ENCODE measurements at regions not wholly inside any gene's neighbourhood (a gene's known extent, or its start where the extent isn't known, plus 50 kb on each side); places are given as distances from the start of the nearest gene placed in this dataset.

DNA sequence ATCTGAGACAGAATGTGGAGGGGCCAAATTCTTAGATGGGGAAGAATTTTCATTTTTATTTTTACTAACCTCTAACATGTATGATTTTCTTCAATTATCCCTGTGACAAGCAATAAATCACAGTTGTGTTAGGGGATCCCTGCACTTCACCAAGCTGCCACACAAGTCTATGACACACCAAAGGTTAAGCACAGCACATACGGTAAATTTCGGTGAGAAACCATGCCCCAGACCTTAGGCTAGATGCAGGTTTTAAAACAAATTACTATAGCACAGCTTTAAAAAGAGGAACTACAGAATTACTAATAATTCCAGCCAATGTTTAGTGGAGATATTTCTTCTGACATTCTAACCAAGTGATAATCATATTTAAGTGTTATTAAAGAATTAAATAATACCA lies 175.7 kb upstream of the RORB start:
- Histone ChIP-seq H3K4me1 (no peaks in the 10 kb centered on the region), H3K27ac (no peak overlapping the region), H3K27me3 (no peaks in the 10 kb centered on the region), H3K9me3 (no peaks in the 10 kb centered on the region), H3K36me3 (no peaks in the 10 kb centered on the region), H3K4me3 (no peak overlapping the region)
- TF ChIP-seq, protein P1, sequence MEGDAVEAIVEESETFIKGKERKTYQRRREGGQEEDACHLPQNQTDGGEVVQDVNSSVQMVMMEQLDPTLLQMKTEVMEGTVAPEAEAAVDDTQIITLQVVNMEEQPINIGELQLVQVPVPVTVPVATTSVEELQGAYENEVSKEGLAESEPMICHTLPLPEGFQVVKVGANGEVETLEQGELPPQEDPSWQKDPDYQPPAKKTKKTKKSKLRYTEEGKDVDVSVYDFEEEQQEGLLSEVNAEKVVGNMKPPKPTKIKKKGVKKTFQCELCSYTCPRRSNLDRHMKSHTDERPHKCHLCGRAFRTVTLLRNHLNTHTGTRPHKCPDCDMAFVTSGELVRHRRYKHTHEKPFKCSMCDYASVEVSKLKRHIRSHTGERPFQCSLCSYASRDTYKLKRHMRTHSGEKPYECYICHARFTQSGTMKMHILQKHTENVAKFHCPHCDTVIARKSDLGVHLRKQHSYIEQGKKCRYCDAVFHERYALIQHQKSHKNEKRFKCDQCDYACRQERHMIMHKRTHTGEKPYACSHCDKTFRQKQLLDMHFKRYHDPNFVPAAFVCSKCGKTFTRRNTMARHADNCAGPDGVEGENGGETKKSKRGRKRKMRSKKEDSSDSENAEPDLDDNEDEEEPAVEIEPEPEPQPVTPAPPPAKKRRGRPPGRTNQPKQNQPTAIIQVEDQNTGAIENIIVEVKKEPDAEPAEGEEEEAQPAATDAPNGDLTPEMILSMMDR (IDR thresholded peaks at IDR 0.05) = no peak
- TF ChIP-seq EP300 (IDR thresholded peaks at IDR 0.05) = no peak
- no peak for TF ChIP-seq POLR2AphosphoS5 (IDR thresholded peaks at IDR 0.05)
- TF ChIP-seq POLR2A (IDR thresholded peaks at IDR 0.05) = no peak
- WGBS, 2 donors = 65 to 76% methylated on average over 2 of the region's 2 CpGs
- no peak for ATAC-seq (ENCODE audit: low FRiP score in 2 of 2)
- DNase-seq = no peak

DNA sequence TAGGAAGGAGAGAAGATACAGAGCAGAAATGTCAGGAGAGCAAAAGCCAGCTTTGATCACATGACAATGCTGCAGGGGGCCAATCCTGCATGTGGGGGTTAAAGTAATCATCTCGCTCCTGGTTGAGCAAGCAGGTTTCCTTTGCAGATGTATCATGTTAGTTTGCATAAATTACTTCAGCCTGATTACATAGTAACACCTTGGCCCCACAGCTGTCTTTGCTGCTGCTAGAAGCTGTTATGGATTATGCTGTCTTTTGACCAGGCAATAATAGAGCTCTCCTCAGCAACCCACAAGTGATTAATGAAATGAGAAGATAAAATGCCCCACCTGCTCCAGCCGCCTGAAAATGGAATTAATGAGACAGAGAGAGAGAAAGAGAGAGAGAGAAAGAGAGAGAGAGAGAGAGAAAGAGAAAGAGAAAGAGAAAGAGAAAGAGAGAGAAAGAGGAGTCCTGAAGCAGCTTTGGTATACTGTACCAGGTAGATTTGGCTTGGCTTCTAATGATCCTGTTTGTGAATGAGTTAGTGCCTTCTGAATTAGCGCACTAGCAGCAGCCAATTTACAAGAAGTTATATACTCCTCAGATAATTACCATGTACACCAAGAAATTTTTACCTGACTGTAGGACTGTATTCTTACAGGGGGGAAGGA lies 174.3 kb upstream of the RORB start:
- Histone ChIP-seq H3K27me3 (no peaks in the 10 kb centered on the region), H3K4me1 (no peaks in the 10 kb centered on the region), H3K9me3 (no peaks in the 10 kb centered on the region), H3K4me3 (no peak overlapping the region), H3K36me3 (no peaks in the 10 kb centered on the region), H3K27ac (no peak overlapping the region)
- DNase-seq (no peak), ATAC-seq (ENCODE audit: low FRiP score in 2 of 2) (no peak)
- WGBS, 2 donors = 45 to 49% methylated on average over 3 of the region's 3 CpGs
- no peak for TF ChIP-seq POLR2AphosphoS5 (IDR thresholded peaks at IDR 0.05)
- TF ChIP-seq EP300 (IDR thresholded peaks at IDR 0.05) = no peak
- TF ChIP-seq, protein P1 (IDR thresholded peaks at IDR 0.05) = no peak
- no peak for TF ChIP-seq POLR2A (IDR thresholded peaks at IDR 0.05)

DNA sequence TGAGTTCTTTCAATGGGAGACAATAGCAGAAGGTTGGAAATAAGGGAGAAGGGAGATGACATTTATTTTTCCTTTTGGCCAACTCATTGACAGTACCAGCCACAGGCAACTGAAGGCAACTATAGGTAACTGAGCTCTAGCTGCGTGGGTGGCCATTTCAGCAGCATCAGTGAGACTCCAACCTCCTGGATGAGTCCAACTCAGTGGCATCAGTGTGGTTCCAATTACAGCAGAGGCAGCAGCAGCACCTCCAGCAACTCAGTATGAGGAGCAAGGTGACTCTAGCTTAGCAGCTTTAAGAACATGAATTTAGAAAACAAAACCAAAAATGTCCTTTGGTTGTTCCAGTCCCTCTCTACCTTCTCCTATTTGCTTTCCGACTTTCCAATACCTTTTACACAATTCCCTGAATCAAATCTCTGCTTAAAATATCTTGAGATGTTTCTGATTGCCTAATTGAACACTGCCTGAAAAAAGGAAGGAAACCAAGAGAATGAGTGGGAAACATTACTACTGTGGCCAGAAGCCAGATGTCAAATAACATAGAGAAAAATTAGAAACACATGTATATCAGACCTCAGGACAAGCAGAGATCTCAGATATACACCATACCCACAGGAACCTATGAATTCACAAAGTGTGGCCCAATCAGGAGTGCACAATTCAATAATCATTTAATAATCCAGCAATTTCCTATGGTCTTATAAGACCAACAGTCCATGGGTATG lies 166.5 kb upstream of the RORB start:
- H3K9me3 ChIP-seq = no peaks in the 10 kb centered on the region
- TF ChIP-seq, protein P1 (IDR thresholded peaks at IDR 0.05) = no peak
- no peak for TF ChIP-seq EP300 (IDR thresholded peaks at IDR 0.05)
- no peak for TF ChIP-seq POLR2AphosphoS5 (IDR thresholded peaks at IDR 0.05)
- TF ChIP-seq POLR2A (IDR thresholded peaks at IDR 0.05) = no peak
- 68 to 82% methylated on average over 2 of the region's 2 CpGs for WGBS, 2 donors
- no peaks in the 10 kb centered on the region for H3K4me1 ChIP-seq
- no peak overlapping the region for H3K27ac ChIP-seq
- DNase-seq (no peak), ATAC-seq (ENCODE audit: low FRiP score in 2 of 2) (no peak)
- H3K27me3 ChIP-seq = no peaks in the 10 kb centered on the region
- H3K4me3 ChIP-seq = no peak overlapping the region
- H3K36me3 ChIP-seq = no peaks in the 10 kb centered on the region

DNA sequence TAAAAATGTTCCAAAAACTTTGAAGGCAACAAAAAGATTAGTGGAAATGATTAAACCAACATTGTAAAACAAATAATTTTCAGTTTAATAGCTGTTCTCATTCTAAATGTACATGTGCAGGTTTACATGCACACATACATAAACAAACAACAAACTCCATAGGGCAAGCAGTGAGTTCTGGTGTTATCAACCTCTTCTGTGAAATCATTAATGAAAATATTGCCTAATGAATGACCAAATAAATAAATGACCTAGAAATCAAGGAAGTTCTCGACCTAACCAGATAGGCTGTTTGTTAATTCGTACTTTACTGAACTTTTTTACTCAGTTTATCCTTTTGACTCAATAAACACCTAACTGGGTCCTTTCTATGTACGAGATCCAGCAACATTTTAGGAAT lies 165.5 kb upstream of the RORB start:
- Histone ChIP-seq H3K27me3 (no peaks in the 10 kb centered on the region), H3K4me3 (no peak overlapping the region), H3K27ac (no peak overlapping the region), H3K36me3 (no peaks in the 10 kb centered on the region), H3K9me3 (no peaks in the 10 kb centered on the region), H3K4me1 (no peaks in the 10 kb centered on the region)
- WGBS, 2 donors = 53 to 64% methylated on average over 3 of the region's 3 CpGs
- ATAC-seq (ENCODE audit: low FRiP score in 2 of 2) = no peak
- no peak for TF ChIP-seq EP300 (IDR thresholded peaks at IDR 0.05)
- TF ChIP-seq, protein P1 (IDR thresholded peaks at IDR 0.05) = no peak
- no peak for TF ChIP-seq POLR2AphosphoS5 (IDR thresholded peaks at IDR 0.05)
- no peak for DNase-seq

Data from upper lobe of left lung (tissue), 6 donors.